ENCODE measurements at regions not wholly inside any gene's neighbourhood (a gene's known extent, or its start where the extent isn't known, plus 50 kb on each side); places are given as distances from the start of the nearest gene placed in this dataset.
"Not testable (repeated sequence)": the region's sequence is repeated elsewhere in the genome, so short reads cannot be mapped to it uniquely, and the experiment has no call there.

DNA sequence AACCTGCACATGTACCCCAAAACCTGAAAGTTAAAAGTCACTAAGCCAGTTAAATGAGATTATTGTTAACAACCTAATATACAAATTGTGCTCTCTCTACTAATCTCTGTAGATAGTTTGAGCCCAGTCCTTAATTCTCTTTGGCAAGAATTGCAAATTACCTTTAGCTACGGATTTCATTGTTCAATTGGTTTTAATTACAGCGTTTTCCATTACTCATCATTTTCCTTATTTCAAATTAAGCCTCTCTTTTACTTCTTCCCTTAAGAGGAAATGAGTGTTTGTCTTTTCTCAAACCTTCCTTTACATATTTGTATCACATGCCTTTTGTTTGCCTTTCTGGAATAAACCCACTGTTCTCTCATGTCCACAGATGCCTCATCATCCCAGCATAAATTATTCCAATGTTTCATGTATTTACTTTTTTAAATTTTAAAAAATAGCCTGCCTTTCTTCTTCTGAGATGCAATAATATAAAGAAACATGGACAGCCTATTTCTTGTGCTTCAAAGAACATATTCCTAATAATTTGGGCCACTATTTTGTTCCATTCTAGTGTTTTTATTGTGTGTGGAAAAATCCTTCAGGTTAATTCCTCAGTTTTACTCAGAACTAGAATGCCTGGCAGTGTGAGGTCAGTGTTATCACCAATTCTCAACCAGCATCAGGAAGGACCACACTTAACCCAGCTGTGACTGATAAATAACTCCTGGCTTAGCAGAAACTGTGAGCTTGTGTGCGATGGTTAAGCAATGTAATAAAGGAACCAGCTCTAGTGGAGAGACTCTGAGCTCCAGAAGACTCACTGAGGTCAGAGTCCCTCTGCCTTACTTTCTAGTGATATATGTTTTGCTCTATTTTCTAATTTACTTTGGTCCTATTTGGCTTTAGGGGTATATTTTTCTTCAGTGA lies 600.5 kb downstream of the LTN1 start:
- no peak for DNase-seq (ENCODE audit: low spot score)
- TF ChIP-seq, protein P1, sequence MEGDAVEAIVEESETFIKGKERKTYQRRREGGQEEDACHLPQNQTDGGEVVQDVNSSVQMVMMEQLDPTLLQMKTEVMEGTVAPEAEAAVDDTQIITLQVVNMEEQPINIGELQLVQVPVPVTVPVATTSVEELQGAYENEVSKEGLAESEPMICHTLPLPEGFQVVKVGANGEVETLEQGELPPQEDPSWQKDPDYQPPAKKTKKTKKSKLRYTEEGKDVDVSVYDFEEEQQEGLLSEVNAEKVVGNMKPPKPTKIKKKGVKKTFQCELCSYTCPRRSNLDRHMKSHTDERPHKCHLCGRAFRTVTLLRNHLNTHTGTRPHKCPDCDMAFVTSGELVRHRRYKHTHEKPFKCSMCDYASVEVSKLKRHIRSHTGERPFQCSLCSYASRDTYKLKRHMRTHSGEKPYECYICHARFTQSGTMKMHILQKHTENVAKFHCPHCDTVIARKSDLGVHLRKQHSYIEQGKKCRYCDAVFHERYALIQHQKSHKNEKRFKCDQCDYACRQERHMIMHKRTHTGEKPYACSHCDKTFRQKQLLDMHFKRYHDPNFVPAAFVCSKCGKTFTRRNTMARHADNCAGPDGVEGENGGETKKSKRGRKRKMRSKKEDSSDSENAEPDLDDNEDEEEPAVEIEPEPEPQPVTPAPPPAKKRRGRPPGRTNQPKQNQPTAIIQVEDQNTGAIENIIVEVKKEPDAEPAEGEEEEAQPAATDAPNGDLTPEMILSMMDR (IDR thresholded peaks at IDR 0.05), result no peak
- Histone ChIP-seq H3K4me3 (no peak overlapping the region), H3K27ac (no peak overlapping the region)

- H3K27ac ChIP-seq, result no peak overlapping the region
- TF ChIP-seq, protein P1 (IDR thresholded peaks at IDR 0.05), result no peak
- H3K4me3 ChIP-seq, result no peak overlapping the region
- DNase-seq (ENCODE audit: low spot score), result no peak
Measured at GRCh38 chr21:28387220-28387619, 605.5 kb downstream of the LTN1 start.

DNA sequence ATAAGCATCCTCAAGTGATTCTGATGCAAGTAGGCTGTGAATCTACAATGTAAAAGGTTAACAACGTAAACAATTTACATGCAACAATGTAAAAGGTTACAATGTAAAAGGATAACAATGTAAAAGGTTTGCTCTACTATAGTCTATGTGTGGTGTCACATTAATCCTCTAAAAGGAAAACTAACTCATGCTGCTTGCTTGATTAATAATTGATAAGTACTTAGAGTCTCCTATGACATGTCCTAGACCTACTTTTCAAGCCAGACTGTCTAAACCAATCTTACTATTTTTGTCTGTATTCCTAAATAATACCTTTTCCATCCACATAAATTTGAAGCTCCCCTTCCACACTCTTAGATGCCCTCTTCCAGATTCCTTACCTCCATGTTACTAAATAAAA lies 606.8 kb downstream of the LTN1 start:
- no peak overlapping the region for H3K4me3 ChIP-seq
- TF ChIP-seq, protein P1 (IDR thresholded peaks at IDR 0.05), result no peak
- no peak overlapping the region for H3K27ac ChIP-seq
- no peak for DNase-seq (ENCODE audit: low spot score)

DNA sequence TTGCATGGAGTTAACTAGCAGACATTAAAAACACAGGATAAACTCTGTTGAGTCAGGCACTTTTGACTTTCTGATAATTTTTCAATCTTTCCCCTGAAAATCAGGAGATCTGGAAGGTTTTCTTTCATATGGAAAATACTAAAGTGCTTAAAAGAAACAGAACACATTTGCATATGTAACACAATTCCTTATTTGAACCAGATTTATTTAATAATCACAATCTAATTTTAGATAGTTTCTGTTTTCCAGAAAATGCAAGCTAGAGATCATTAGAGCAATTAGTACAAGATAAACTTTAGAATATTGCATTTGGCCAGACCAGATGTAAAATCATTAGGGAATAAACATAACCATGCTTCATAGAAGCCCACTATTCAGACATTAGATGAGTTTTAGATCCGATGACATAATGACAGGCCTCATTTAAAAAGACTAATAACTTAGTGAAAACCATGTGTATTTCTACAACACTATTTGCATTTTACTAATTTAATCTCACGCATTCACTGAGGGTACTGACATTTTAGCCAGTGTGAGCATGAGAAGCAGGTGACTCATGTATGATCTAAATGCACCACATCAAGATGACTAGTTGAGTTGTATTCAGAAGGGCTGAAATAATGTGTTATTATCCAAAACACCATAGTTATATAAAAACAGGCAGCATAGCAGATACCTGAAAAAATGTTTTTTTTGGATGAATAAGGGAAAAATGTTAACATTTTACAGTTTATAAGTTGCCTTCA lies 611.5 kb downstream of the LTN1 start:
- not testable (repeated sequence) for DNase-seq (ENCODE audit: low spot score)

GRCh38 chr21:28380241-28380640 lies 612.4 kb downstream of the LTN1 start:
- DNase-seq (ENCODE audit: low spot score), result no peak
- Histone ChIP-seq H3K27ac (no peak overlapping the region), H3K4me3 (no peak overlapping the region)
- TF ChIP-seq, protein P1 (IDR thresholded peaks at IDR 0.05), result no peak

More for the DNA sequence above, 611.5 kb downstream of the LTN1 start:
- H3K27ac ChIP-seq, H3K4me3 ChIP-seq: not testable (repeated sequence)

GRCh38 chr21:28378026-28378425 lies 614.7 kb downstream of the LTN1 start:
- no peak for DNase-seq (ENCODE audit: low spot score)
- TF ChIP-seq, protein P1 (IDR thresholded peaks at IDR 0.05), result no peak
- no peak overlapping the region for H3K27ac ChIP-seq
- H3K4me3 ChIP-seq, result no peak overlapping the region

- DNase-seq (ENCODE audit: low spot score), result no peak
- no peak overlapping the region for H3K27ac ChIP-seq
- TF ChIP-seq, protein P1 (IDR thresholded peaks at IDR 0.05), result no peak
- H3K4me3 ChIP-seq, result no peak overlapping the region
Measured at GRCh38 chr21:28375708-28376385, 616.8 kb downstream of the LTN1 start.

Measured in coronary artery (tissue), 2 donors.